ENCODE measurements at regions not wholly inside any gene's neighbourhood (a gene's known extent, or its start where the extent isn't known, plus 50 kb on each side); places are given as distances from the start of the nearest gene placed in this dataset.

DNA sequence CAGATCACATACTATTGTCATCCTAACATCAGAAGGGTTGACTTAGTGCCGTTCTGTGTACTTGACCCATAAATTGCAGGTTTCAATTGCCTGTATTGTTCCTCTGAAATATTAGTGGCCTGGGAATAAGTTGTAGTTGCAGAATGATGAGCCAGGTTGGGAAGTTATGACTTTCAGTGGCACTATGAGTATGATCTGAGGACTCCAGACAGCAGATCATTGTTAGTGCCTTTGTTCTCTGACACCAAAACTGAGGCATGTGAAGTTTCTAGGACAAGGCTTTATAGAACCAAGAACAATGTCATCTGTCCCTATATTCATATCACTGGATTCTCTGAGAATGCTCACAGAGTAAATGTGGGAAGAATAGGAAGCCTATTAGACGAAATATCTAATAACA lies 403.7 kb downstream of the STK39 start:
- TF ChIP-seq, protein P1, sequence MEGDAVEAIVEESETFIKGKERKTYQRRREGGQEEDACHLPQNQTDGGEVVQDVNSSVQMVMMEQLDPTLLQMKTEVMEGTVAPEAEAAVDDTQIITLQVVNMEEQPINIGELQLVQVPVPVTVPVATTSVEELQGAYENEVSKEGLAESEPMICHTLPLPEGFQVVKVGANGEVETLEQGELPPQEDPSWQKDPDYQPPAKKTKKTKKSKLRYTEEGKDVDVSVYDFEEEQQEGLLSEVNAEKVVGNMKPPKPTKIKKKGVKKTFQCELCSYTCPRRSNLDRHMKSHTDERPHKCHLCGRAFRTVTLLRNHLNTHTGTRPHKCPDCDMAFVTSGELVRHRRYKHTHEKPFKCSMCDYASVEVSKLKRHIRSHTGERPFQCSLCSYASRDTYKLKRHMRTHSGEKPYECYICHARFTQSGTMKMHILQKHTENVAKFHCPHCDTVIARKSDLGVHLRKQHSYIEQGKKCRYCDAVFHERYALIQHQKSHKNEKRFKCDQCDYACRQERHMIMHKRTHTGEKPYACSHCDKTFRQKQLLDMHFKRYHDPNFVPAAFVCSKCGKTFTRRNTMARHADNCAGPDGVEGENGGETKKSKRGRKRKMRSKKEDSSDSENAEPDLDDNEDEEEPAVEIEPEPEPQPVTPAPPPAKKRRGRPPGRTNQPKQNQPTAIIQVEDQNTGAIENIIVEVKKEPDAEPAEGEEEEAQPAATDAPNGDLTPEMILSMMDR (conservative IDR thresholded peaks at IDR 0.05; ENCODE audit: low read length) = no peak
- no peak for TF ChIP-seq EZH2phosphoT487 (IDR thresholded peaks at IDR 0.05; ENCODE audit: borderline replicate concordance, low read depth, low read length)
